NCI-H460 (cell line): ENCODE measurements at regions not wholly inside any gene's neighbourhood (a gene's known extent, or its start where the extent isn't known, plus 50 kb on each side); places are given as distances from the start of the nearest gene placed in this dataset.
"Not testable (repeated sequence)": the region's sequence is repeated elsewhere in the genome, so short reads cannot be mapped to it uniquely, and the experiment has no call there.

Experiments used
- DNase-seq: peaks from one replicate; pipeline ENCODE4 v3.0.0-alpha.2; 2016; ENCODE audit warnings: low read depth; ENCODE audit errors: extremely low read depth

DNA sequence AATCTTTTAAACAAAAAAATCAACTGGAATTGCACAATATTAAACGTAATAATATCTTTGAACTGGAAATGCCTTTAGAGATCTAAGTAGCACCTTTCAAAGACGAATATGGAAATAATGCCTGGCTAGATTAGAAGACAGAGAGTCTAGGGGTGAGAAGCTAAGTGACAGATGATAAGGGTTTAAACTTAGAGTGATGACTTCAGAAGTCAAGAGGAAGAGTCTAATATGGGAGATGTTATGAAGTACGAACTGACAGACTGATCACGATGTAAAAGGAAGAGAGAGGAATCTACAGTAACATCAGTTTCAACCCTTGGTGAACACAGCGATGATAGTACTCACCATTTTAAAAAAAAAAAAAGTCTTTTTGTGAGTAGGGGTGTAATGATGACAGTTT is 57.9 kb downstream of the HINT1 start:
- no peak for DNase-seq

DNA sequence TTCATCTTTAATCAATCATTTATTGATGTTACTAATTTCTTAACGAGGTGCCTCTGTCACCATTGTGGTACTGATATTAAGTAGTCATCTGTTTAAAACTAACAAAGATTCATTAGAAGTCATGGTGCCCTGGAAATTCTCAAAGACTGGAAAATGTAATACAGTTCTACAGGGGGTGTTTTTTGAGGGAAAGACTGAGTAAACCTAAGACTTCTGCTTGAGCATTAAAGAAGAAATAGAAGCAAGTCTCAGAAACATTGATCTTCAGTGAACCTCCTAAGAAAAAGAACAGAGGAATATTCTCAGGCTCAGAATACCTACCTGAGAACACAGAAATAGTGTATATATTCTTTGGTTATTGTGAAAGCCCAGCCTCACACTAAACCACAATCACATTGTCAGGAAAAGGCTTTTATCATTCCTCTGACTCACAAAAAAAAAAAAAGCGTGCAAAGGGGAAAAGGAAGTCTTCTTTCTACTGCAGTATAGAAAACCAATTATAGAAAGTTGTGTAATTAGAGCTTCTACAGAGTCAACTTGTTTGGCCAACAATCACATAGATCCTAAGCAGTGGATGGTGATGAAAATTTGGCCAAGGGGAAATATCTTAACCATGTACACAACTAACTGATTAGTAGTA is 60.8 kb downstream of the HINT1 start:
- DNase-seq: no peak

DNA sequence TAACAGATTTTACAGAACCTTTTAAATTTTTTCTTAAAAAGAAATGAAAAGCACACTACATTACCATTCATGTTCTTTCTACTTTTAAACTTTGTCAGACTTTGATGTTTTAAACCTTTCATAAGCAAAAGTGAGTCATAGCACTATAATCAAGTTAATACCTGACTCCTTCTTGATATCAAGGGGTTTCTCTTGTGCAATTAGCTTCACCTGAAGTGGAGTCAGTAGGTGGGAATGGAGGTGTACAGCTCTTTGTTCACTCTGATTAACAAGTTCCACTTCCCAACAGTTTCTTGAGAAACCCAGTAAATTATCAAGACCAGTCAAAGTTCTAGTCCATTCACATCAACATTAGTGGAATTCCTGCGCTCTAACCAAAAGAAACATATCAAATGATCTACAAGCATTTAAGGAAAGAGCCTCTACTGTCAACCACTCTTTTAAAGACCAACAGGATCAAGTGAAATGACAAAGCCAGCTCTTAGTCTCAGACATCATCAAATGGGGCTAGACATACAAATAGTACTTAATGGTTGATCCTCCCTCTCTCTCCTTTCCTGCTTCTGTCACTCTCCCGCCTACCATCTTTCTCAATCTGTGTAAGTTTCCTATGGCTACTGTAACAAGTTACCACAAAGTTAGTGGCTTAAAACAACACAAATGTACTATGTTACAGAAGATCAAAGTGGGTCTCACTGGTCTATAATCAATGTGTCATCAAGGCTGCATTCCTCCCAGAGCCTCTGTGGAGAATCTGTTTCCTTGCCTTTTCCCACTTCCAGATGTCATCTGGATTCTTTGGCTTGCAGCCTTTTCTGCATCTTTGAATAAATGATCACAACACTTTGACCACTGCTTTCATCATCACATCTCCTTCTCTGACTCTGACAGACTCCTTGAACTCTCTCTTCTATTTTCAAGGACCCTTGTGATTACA is 68.0 kb downstream of the HINT1 start:
- no peak for DNase-seq

DNA sequence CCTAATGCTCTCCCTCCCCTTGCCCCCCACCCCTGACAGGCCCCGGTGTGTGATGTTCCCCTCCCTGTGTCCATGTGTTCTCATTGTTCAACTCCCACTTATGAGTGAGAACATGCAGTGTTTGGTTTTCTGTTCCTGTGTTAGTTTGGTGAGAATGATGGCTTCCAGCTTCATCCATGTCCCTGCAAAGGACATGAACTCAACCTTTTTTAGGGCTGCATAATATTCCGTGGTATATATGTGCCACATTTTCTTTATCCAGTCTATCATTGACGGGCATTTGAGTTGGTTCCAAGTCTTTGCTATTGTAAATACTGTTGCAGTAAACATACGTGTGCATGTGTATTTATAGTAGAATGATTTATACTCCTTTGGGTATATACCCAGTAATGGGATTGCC is 69.5 kb downstream of the HINT1 start:
- not testable (repeated sequence) for DNase-seq

DNA sequence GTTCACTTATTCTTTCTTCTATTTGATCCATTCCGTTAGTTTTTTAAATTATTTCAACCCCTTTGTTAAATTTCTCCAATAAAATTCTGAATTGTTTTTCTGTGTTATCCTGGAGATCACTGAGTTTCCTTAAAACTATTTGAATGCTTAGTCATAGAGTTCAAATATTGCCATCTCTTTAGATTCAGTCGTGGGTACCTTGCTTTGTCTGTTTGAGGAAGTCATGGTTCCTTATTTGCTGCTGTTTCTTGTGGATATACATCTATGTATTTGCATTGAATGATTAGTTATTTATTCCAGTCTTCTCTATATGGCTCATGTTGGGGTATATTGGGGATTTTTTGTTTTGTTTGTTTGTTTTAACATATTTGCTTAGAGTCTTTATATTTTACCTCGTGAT is 80.6 kb downstream of the HINT1 start:
- no peak for DNase-seq

DNA sequence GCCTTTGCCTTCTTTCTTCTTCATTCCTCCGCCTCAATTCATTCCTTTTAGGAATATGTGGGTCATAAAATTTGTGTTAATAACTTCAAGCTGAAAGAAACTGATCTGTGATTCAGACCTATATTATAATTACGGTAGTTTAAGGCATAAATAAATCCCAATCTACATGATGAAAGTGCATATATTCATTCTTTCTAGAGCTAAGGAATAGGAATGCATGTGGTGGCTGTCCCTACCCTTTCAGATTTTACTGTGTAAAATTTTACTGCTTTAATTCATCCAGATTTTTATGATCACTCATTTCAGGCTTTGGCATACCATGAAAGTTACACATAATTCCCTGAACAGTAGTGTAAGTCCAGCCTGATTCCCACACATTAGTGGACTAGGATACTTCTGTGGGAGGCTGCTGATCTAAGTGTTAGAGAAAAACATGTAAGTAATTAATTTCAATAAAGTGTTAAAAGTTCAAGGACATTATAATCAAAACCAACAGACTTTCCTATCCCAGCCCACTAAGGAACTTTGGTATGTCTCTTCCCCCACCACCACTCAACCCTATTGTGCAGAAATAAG is 83.1 kb downstream of the HINT1 start:
- DNase-seq: no peak

DNA sequence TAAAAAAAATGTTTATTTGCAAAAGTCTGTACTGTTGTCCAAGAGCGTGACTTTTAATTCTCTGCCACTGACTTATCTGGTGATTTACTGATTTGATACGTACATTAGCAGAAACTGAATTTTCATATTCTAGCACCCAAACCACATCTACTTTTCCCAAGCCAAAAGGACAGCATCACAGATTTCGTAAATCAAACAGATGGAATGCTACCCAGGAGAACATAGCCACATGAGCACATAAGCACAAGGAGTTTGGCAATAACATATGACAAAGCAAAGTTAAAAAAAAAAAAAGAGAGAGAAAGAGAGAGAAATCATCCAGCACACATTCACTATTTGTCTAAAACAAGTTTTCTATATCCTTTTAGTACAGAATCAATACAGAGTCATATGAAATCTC is 83.7 kb downstream of the HINT1 start:
- no peak for DNase-seq

DNA sequence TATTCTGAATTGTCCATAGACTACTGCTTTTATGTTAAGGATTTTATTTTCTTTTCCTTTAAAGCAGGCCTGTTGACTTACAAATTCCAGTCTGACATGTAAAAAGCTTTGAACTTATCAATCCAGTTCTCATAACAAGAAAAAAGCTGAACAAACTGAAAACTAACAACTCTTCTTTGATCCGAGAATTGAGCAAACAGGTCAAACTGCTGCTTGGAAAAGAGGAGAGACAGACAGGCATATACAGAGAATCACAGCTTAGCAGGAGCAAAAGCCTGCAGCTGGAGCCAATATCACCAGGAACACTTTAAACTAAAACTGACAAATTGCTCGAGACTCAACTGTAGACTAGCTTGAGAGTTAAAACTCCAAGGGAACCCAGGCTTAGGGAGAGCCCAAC is 85.8 kb downstream of the HINT1 start:
- no peak for DNase-seq

DNA sequence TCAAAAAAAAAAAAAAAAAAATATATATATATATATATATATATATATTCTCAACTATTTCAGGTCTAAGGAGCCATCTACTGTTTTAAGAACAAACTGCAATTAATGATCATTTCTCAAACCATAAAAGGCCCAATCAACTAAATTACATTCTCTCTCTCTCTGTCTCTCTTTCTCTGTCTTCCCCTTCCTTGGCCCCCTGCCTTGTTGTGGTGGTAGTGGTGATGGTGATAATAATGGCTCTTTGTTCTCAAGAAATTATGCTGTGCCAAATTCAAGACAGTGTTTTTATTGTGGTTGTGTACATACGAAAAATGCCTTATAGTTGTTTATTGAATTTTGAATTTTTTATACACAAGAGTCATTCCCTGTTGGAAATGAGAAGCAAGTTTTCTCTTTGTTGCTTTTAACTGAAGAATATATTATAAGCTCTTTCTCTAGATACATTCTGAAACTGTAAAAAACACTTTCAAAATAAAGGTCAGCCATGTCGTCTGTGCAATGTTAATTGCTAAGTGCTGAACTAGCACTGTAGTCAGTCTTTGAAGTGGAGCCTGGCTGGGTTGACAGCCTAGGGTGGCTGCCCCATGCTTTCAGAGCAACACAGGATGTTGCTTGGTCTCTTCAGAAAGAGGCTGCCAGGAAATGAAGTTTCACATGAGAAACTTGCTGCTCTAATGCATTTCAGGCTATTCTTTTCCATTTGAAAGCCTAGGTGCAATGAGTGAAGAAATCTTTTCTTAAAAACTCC is 96.0 kb downstream of the HINT1 start:
- DNase-seq: no peak

DNA sequence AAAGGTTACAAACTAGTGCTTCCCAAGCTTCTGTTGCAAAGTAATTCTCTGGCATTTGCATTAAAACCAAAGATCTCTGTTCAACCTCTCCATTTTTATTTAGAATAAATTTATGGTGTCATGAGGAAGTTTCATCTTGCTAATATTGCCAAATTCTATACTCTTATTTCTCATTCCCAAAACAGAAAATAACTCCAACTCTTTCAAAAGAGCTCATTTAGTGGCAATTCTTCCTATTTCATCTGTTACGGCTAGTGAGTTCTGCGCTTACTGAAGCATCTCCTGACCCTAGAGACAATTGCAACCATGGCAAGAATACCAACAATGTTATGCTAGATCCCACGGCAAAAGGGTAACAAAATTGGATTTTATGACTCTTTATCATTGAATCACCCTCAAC is 97.0 kb downstream of the HINT1 start:
- DNase-seq: no peak

DNA sequence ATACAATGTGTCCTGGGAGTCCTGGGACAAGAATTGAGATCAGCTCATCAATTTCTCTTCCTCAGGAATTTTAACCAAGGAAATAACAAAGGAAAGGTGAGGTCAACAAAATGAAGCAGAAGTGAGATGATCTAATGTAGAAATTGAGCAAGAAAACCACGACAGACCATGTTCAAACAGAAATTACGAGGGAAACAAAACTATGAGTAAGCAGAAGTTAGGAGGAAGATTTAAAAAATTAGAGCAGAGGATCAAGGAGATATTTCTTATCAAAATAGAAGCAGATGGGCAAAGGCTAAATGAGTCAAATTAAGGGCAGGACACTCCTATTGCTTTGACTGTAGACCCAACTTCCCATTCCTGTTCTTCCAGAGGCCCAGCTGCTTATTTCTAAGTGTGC is 97.4 kb downstream of the HINT1 start:
- DNase-seq: no peak

DNA sequence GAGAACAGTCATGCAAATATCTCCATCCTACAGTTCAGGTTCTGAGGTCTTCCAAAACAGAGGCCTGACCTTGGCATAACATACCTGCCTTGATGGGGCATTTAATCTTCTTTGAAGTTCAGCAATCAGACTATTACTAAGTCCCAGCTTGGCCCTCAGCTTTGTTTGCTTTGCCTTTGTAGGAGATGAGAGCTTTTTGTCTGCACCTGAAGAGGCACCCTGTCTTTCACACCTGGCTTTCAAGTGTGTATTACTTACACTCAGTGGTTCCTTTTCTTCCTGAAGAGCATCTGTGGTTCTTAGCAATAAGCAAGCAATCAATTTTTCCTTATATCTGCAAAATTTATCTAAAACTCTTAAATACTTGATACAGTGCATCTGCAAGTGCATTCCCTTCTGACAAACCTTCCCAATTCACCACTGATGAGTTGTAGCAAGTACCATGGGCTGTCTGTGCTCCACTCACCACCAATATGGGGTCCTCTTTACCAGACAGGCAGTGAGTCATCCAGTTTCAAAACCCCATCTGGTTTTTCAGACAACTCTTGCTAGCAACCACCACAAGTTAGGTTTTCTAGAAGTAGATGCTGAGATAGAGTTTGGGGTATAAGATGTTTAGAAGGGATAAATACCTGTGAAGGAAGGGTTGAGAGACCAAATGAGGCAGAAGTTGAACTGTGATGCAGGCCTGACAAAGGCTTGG is 100.2 kb downstream of the HINT1 start:
- DNase-seq: no peak

DNA sequence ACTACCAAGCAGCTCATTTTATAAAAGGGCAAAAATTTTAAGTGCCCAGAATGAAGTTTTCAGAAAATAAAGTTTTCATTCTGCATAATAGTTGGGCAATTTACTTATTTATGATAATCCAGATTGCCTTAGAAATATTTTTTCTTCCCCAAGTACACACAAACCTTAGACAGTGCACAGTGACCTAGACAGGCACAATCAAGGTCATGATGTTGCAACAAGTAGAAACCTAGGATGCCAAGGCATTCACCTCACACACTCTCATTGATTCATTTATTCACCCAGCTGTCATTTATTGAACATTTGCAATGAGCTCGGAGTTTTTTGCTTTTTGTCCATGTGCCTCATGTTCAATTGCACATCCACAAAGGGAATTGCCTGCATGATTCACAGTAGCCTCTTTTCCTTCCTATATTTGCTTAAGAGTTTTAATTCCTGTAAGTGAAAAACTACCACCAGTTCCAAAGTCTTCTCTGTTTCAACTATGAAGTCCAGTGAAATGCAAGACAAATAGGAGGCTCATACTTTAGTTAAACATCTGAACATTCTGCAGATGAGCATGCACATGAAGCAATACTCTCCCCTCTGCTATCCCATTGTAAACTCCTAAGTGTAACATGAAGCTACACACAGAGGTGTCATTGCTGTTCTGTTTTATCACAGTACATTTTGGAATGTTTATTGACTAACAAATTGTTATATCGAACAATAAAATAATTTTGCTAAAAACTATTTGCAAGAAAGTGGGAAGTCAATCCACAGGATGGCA is 122.9 kb downstream of the HINT1 start:
- no peak for DNase-seq

DNA sequence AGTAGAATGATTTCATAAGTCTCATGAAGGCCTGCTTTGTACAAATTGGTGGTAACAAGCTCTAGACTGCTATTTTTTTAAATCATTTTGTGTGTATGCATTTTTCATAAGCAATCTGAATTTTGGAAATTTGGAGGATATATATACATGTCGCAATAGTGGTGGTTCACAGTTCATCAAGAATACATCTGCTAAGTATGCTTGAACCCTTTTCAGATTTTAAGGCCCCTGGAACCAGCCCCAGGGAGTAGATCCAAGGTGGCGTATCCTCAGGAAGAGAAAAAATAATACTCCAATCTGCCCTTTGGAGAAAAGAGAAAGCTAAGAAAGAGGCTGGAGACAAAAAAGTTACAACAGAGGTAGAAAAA is 141.6 kb downstream of the HINT1 start:
- no peak for DNase-seq

DNA sequence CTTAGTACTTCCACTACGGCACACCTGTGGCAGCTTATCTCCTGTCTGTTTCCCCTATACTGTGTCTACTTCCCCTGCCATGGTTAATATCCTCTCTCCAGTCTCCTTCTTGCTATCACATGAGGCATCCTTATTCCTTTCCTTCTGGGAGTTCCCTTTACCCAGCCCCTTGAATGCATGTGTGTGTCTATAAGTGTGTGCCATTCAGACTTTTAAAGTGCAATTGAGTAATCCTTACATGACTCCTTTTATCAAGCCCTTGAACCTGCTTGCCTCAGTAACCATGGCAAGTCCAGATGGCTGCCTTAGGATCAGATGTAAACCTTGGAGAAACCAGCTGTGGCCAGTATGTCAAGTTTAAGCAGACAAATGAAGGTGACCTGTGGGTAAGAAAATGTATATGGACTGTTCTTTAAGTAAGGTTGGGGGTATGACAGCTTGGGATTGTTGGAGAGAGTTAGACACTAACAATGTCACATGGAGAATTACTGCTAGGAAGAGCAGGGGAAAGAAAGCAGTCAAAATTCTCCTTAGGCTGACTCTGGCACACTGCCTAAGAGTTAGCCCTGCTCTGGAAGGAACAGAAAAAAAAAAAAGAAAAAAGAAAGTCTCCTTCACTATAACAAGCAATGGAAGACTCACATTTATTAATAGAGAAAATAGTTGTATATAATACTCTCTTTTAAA is 142.1 kb downstream of the HINT1 start:
- DNase-seq: no peak

DNA sequence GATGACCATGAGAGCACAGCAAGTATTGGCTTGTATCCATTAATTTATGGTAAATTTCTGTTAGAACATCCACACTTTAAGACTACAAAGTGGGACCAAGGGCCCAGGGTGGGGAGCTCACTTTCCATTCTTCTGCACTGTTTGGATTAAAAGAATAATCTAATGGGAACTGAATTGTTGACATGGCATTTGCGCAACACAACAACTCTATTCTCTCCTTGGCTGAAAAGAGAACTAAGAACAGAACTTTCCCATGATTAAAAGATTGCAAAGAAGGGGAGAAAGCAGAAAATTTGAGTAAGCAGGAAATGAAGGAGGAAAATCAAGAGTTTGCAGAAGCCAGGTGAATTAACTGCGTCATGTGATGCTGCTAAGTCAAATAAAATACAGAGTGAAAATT is 143.4 kb downstream of the HINT1 start:
- DNase-seq: no peak

DNA sequence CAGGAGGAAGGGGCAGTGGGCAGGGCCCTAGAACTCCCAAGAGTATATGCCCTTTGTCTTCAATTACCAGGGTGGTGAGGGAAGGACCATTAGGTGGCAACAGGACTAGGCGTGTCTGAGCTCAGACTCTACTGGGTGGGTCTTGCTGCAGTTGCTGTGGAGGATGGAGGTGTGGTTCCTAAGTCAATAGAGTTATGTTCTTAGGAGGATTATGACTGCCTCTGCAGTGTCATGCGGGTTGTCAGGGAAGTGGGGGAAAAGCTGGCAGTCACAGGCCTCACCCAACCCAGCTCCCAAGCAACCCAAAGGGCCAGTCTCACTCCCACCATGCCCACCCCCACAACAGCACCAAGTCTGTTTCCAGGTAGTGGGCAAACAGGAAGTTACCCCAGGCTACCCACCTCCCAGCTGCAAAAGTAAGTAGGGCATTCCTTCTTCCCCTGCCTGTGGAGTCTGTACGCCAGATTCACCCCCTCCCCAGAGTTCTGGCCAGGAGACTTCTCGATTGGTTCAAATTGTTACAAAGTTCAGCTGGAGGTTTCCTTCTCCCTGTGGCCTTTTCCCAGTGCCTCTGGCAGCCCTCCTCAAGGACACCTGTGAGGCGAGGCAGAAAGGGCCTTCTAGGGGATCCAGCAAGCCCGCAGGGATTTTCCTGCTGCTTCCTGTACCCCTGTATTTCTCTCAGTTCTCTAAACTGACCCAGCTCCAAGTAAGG is 145.3 kb downstream of the HINT1 start:
- no peak for DNase-seq

DNA sequence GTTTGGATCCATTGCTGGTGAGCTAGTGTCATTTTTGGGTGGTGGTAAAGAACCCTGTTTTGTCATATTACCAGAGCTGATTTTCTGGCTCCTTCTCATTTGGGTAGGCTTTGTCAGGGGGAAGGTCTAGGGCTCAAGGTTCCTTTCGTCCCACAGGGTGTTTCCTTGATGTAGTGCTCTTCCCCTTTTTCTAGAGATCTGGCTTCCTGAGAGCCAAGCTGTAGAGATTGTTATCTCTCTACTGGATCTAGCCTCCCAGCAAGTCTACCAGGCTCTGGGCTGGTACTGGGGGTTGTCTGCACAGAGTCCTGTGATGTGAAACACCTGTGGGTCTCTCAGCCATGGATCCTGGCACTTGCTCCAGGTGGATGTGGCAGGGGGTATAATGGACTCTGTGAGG is 145.9 kb downstream of the HINT1 start:
- no peak for DNase-seq

DNA sequence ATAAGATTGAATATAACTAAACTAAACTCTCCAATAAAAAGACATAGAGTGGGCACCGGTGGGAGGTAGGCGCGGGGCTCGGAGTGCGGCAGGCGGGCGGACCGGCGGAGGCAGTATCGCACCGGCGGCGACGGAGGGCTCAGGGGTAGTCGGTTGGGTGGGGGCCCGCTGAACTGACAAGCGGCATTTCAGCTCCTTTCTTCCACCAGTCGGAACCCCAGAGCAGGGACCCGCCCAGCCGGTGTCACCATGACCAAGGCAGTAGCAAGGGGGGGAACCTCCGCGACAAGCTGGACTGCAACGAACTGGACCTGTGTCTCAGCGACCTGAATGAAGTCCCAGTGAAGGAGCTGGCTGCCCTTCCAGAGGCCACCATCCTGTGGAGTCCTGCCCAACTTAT is 156.7 kb downstream of the HINT1 start:
- no peak for DNase-seq
